Fibroblast of skin of left biceps (primary cell): ENCODE measurements at regions not wholly inside any gene's neighbourhood (a gene's known extent, or its start where the extent isn't known, plus 50 kb on each side); places are given as distances from the start of the nearest gene placed in this dataset.

Experiments
- DNase-seq, 2 experiments: peaks; one replicate each; pipeline ENCODE4 v3.0.0-alpha.2; 2013; ENCODE audit warnings: low read depth in 2 of 2

GRCh38 chr13:56903710-56904282 lies 236.9 kb upstream of the PRR20A start:
- DNase-seq = no peak

- no peak for DNase-seq
Measured at GRCh38 chr13:56906909-56907308, 233.8 kb upstream of the PRR20A start.

- DNase-seq = no peak
Measured at GRCh38 chr13:56907766-56908165, 233.0 kb upstream of the PRR20A start.

GRCh38 chr13:56909896-56910600 lies 230.7 kb upstream of the PRR20A start:
- DNase-seq = no peak

GRCh38 chr13:56917966-56918365 lies 222.8 kb upstream of the PRR20A start:
- no peak for DNase-seq

- DNase-seq = no peak
Measured at GRCh38 chr13:56923626-56924140, 217.0 kb upstream of the PRR20A start.

- DNase-seq = no peak
Measured at GRCh38 chr13:56924401-56924800, 216.3 kb upstream of the PRR20A start.

- DNase-seq = no peak
Measured at GRCh38 chr13:56932104-56932503, 208.6 kb upstream of the PRR20A start.

- no peak for DNase-seq
Measured at GRCh38 chr13:56953965-56954364, 186.8 kb upstream of the PRR20A start.

- no peak for DNase-seq
Measured at GRCh38 chr13:56975647-56976046, 165.1 kb upstream of the PRR20A start.

- no peak for DNase-seq
Measured at GRCh38 chr13:56980856-56981255, 159.9 kb upstream of the PRR20A start.

GRCh38 chr13:56986121-56986520 lies 154.6 kb upstream of the PRR20A start:
- no peak for DNase-seq

- DNase-seq = no peak
Measured at GRCh38 chr13:56988543-56988942, 152.2 kb upstream of the PRR20A start.

- DNase-seq = no peak
Measured at GRCh38 chr13:57003682-57004081, 137.0 kb upstream of the PRR20A start.

GRCh38 chr13:57017357-57017756 lies 123.4 kb upstream of the PRR20A start:
- DNase-seq = no peak

GRCh38 chr13:57018915-57019314 lies 121.8 kb upstream of the PRR20A start:
- DNase-seq = no peak

- no peak for DNase-seq
Measured at GRCh38 chr13:57030671-57031070, 110.0 kb upstream of the PRR20A start.

- no peak for DNase-seq
Measured at GRCh38 chr13:57036290-57036689, 104.4 kb upstream of the PRR20A start.

- no peak for DNase-seq
Measured at GRCh38 chr13:57044910-57045309, 95.8 kb upstream of the PRR20A start.

GRCh38 chr13:57045826-57046546 lies 94.7 kb upstream of the PRR20A start:
- DNase-seq = no peak

- DNase-seq = no peak
Measured at GRCh38 chr13:57056601-57057180, 84.0 kb upstream of the PRR20A start.

- no peak for DNase-seq
Measured at GRCh38 chr13:57063007-57063406, 77.7 kb upstream of the PRR20A start.

GRCh38 chr13:57073983-57074382 lies 66.7 kb upstream of the PRR20A start:
- no peak for DNase-seq
